ENCODE measurements at regions not wholly inside any gene's neighbourhood (a gene's known extent, or its start where the extent isn't known, plus 50 kb on each side); places are given as distances from the start of the nearest gene placed in this dataset.
A peak's percentile ranks its signal among the peaks of the same experiment; 100 is the strongest.

- peak; percentile 22 for DNase-seq (ENCODE audit: low read depth)
Observed at GRCh38 chr3:168511428-168512014, 415.8 kb upstream of the GOLIM4 start.

DNA sequence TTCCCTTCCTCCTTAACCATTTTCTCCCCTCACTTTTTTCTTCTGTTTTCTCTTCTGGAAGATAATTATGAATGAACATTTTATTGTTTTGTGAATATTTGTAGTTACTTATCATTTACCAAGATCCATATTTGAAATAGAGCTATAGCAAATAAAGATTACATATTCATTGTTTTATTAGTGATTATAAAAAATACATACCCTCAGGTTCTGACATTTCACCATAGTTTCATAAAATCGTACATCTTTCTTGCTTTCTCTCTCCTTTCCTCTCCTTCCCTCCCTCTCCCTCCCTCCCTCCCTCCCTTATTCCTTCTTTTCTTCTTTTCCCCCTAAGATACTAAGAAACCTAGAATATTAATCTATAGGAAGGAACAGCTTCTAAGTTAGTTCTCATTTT lies 410.9 kb upstream of the GOLIM4 start:
- DNase-seq (ENCODE audit: low read depth): no peak

DNA sequence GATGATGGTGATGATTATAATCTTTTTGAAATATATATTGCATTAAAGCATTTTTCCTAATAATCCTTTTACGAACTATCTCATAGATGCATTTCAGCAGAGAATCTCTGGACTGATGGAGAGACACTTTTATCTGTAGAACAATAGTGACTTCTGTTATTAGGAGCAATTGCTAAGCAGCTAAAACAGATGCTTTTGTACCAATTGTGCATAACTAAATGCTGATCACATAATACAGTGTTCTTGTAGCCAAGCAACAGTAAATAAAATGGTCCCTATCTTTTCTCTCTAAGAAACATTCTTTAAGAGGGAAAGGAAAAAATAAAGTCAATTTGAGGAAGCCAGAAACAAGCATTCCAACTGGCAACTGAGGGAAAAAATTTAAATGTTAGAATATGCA lies 405.8 kb upstream of the GOLIM4 start:
- DNase-seq (ENCODE audit: low read depth): no peak

DNA sequence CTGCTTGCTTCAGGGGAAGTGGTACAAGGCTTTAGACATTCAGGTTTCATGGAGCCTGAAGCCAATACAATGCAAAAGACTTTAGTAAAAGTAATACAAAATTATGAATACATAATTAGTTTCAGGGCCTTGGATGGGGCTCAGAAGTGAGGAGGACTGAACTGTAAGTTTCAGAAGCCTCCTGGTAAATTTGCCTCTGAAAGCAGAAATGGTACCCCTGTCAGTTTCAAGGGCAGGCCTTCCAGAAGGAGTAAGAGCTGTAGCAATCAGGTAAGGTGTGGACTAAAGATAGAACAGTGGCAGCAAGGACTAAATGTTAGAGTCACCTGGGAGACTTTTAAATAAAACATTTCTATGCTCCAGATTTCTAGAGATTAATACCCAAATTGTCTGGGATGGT lies 402.5 kb upstream of the GOLIM4 start:
- DNase-seq (ENCODE audit: low read depth): no peak

DNA sequence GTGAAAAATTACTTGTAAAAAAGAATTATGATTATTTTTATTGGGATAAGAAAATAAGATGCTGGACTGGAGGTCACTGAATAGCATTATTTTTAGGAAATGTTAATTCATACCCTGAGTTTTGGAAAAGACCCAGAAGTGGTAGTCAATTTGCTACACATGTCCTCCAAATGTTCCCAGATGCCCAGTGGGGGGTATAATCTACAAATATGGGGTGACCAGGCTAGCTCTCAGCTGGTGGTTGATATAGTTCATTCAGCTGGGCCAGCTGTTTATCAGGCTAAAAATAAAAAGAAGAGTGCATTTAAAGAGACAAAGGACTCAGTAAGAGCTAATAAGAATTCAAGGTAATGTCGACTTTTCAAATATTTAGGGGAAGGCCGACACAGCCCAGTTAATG lies 402.0 kb upstream of the GOLIM4 start:
- no peak for DNase-seq (ENCODE audit: low read depth)

DNA sequence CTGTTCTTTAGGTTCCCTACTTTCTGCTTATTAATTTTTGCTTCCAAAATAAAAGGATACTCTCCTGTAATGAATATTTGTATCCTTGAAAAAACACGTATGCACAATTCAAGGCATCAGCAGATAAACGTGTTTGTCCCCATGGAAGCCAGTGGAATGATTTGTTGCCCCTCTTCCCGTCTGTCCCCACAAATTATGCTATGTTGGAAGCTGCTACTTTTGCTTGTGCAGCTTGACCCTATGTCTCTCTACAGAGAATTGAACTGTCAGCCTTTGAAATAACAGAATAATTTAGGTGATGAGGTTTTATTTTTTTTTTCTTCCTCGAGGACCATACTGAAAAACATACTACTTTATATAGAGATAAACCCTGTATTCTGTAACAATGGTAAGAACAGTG lies 401.5 kb upstream of the GOLIM4 start:
- DNase-seq (ENCODE audit: low read depth): no peak

GRCh38 chr3:168495932-168496331 lies 400.2 kb upstream of the GOLIM4 start:
- DNase-seq (ENCODE audit: low read depth): no peak

DNA sequence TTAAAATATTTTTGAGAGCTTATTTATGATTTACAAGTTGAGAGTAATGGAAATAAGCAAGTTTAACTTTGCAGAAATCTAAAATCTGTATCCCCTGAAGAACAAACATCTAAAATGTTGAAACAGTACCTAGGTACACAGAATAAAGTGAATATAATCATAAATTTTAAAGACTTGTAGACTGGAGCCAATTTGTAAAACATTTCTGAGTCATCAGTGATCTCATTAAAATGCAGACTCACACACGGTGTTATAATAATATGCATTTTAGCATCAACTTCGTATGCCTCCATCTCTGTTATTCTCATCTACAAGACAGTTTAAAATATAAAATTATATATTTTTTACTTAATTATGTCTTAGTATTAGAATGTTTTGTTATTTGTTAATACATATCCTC lies 399.5 kb upstream of the GOLIM4 start:
- no peak for DNase-seq (ENCODE audit: low read depth)

GRCh38 chr3:168493412-168494205 lies 397.9 kb upstream of the GOLIM4 start:
- no peak for DNase-seq (ENCODE audit: low read depth)

DNA sequence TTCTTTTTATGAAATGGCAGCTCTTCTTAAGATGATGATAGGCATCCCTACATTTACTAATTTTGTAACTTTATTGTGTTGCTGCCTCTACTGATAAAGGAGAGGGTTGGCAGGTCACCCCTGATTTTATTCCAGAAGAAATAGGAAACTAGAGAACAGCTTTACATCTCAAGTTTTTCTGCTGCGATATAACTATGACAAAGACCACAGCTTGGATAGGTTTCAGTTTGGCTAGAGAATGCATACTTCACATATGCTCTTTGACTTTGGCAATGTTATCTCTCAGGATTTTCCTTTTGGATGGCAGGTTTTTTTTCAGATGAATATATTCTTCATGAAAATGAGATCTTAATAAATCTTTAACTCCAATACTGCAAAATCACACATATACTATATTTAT lies 395.3 kb upstream of the GOLIM4 start:
- no peak for DNase-seq (ENCODE audit: low read depth)

DNA sequence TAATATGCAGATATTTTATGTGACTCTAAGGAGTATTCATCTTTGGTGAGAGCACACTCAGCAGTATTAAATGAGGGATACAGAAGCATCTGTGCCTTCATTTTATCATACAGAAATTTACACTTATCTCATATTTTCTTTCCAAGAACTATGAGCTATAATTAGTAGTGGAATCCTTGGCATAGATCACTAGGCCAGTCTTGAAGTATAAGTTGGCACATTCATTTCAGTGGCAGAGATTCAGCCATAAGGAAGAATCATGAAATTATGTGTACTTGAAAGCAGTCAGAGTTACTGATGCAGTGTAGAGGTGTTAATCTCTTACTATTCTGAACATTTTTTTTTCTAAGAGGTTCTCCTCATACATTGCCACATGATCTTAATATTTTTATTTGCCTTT lies 393.6 kb upstream of the GOLIM4 start:
- DNase-seq (ENCODE audit: low read depth): no peak

GRCh38 chr3:168485936-168486335 lies 390.2 kb upstream of the GOLIM4 start:
- DNase-seq (ENCODE audit: low read depth): no peak

- DNase-seq (ENCODE audit: low read depth): no peak
Observed at GRCh38 chr3:168476360-168476980, 380.7 kb upstream of the GOLIM4 start.

- DNase-seq (ENCODE audit: low read depth): no peak
Observed at GRCh38 chr3:168475704-168476103, 380.0 kb upstream of the GOLIM4 start.

- DNase-seq (ENCODE audit: low read depth): no peak
Observed at GRCh38 chr3:168473334-168473890, 377.7 kb upstream of the GOLIM4 start.

GRCh38 chr3:168472783-168473182 lies 377.1 kb upstream of the GOLIM4 start:
- no peak for DNase-seq (ENCODE audit: low read depth)

- no peak for DNase-seq (ENCODE audit: low read depth)
Observed at GRCh38 chr3:168470380-168470779, 374.7 kb upstream of the GOLIM4 start.

DNA sequence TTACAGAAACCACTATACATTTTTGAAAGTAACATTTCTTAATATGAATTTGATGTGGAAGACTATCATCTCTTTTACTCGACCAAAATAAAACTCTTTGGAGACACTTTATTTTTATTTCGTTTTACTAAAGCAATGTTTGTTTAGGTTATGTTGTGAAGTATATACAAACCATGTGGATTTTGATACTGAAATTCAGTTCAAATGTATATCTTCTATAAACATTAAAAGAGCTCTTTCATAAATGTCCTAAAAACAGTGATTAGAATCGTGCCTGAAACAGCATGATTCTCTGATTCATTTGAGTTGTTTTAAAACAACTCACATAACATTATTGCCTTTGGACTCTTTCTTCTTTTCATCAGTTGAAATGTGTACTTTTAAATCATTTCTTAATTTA lies 373.7 kb upstream of the GOLIM4 start:
- DNase-seq (ENCODE audit: low read depth): no peak

- peak; percentile 22 for DNase-seq (ENCODE audit: low read depth)
Observed at GRCh38 chr3:168467115-168467714, 371.5 kb upstream of the GOLIM4 start.

GRCh38 chr3:168461793-168462192 lies 366.1 kb upstream of the GOLIM4 start:
- DNase-seq (ENCODE audit: low read depth): no peak

- no peak for DNase-seq (ENCODE audit: low read depth)
Observed at GRCh38 chr3:168459226-168459784, 363.6 kb upstream of the GOLIM4 start.

- no peak for DNase-seq (ENCODE audit: low read depth)
Observed at GRCh38 chr3:168457954-168458539, 362.3 kb upstream of the GOLIM4 start.
